ENCODE measurements at regions not wholly inside any gene's neighbourhood (a gene's known extent, or its start where the extent isn't known, plus 50 kb on each side); places are given as distances from the start of the nearest gene placed in this dataset.

GRCh38 chr1:118303064-118303463 is 118.0 kb upstream of the SPAG17 start:
- no peaks in the 10 kb centered on the region for H3K36me3 ChIP-seq (ENCODE audit: insufficient read depth)
- TF ChIP-seq ZNF114 (CRISPR knock-in tag; IDR thresholded peaks at IDR 0.05), result no peak
- no peak for TF ChIP-seq STAT1 (IDR thresholded peaks at IDR 0.05; ENCODE audit: unreplicated experiment)
- TF ChIP-seq ETS1 (IDR thresholded peaks at IDR 0.05), result no peak
- no peak for TF ChIP-seq EZH2 (IDR thresholded peaks at IDR 0.05; ENCODE audit: low read depth, unreplicated experiment)
- TF ChIP-seq NANOG (IDR thresholded peaks at IDR 0.05; ENCODE audit: borderline replicate concordance), result no peak
- TF ChIP-seq CTCF (conservative IDR thresholded peaks at IDR 0.05; ENCODE audit: low read depth in 2 of 2), result no peak
- no peak for TF ChIP-seq EZH2phosphoT487 (IDR thresholded peaks at IDR 0.05; ENCODE audit: unreplicated experiment)
- TF ChIP-seq ZNF331 (CRISPR knock-in tag; IDR thresholded peaks at IDR 0.05; ENCODE audit: low read depth), result no peak
- no peak for TF ChIP-seq ZNF462 (CRISPR knock-in tag; IDR thresholded peaks at IDR 0.05)
- no peak for TF ChIP-seq REST (IDR thresholded peaks at IDR 0.05; ENCODE audit: unreplicated experiment)
- TF ChIP-seq POLR2AphosphoS5 (IDR thresholded peaks at IDR 0.05; ENCODE audit: low read depth), result no peak
- no peaks in the 10 kb centered on the region for H4K20me1 ChIP-seq (replicated peaks; ENCODE audit: insufficient read depth)
- ATAC-seq, result peak; percentile 43
- peak overlapping the region; percentile 26; the same call in 1 of the 2 replicates for H2AFZ ChIP-seq
- Mint-ChIP-seq H3K27me3 (ENCODE audit: insufficient read depth, low read depth, poor library complexity) (no peaks in the 10 kb centered on the region), H3K36me3 (ENCODE audit: low read depth) (no peaks in the 10 kb centered on the region), H3K4me3 (no peak overlapping the region), H3K27ac (peak overlapping the region; percentile 49; the same call in 1 of the 2 replicates), H3K4me1 (peaks cover 44% of the 10 kb centered on the region), H3K9me3 (no peaks in the 10 kb centered on the region)
- H3K79me2 ChIP-seq (replicated peaks; ENCODE audit: insufficient read depth), result no peaks in the 10 kb centered on the region
- H3K27me3 ChIP-seq (ENCODE audit: insufficient read depth), result no peaks in the 10 kb centered on the region
- no peaks in the 10 kb centered on the region for H3F3A ChIP-seq (replicated peaks; ENCODE audit: low read depth)
- no peaks in the 10 kb centered on the region for H3K9me2 ChIP-seq (ENCODE audit: insufficient read depth)
- no peak overlapping the region for H3K4me3 ChIP-seq
- no peak overlapping the region for H3K27ac ChIP-seq (ENCODE audit: low read depth)
- 0 out of 2 replicates have a peak overlapping the region, but pooled peaks have one; percentile 31 for H3K4me2 ChIP-seq
- peak; percentile 2 for DNase-seq (ENCODE audit: low spot score)
- H3K4me1 ChIP-seq (ENCODE audit: insufficient read depth), result peaks cover 38% of the 10 kb centered on the region
